B cell (primary cell): ENCODE measurements at regions not wholly inside any gene's neighbourhood (a gene's known extent, or its start where the extent isn't known, plus 50 kb on each side); places are given as distances from the start of the nearest gene placed in this dataset.

ENCODE experiments used
- ATAC-seq: fragments of 200-7000 bp; cut with Tn5 transposase; one replicate; pipeline ENCODE4 v1.10.0; 2021; ENCODE audit warnings: low read depth, mild to moderate bottlenecking, moderate number of reproducible peaks, moderate library complexity
- CTCF ChIA-PET: fragments of 350-600 bp; sonication (Branson Sonifier 250); formaldehyde crosslinking; loops from one replicate; lab custom pipeline; 2021; ENCODE audit warnings: antibody characterized with exemption, inconsistent platforms; lab: Charles Lee
- POLR2A ChIA-PET: fragments of 350-600 bp; sonication (Branson Sonifier 250); formaldehyde crosslinking; loops from one replicate; lab custom pipeline; 2021; ENCODE audit warnings: antibody characterized with exemption; lab: Charles Lee
- DNase-seq: peaks from one replicate; pipeline ENCODE4 v3.0.0; 2013
- H2AFZ ChIP-seq: 2 replicates; pipeline ENCODE4 v1.6.1; 2012; ENCODE audit warnings: mild to moderate bottlenecking, low read depth, low read length; ENCODE audit not compliant: insufficient read depth, poor library complexity, severe bottlenecking
- H3K27ac ChIP-seq, 2 donors: 1 replicate in 1 of 2; 2 replicates in 1 of 2; pipeline ENCODE4 v1.5.1; 2012 to 2013; ENCODE audit warnings: low read length in 2 of 2, mild to moderate bottlenecking in 2 of 2, moderate library complexity in 1 of 2
- H3K27me3 ChIP-seq, 4 experiments: fragments of 200-600 bp in 1 of 4; sonication (generic) in 1 of 4; replicated peaks in 1 of 4; 1 replicate in 2 of 4; 2 replicates in 2 of 4; pipeline versions ENCODE4 v1.6.1 to v1.7.0; 2013 to 2016; ENCODE audit warnings: low read length in 3 of 4, mild to moderate bottlenecking in 2 of 4, mixed read lengths in 1 of 4, moderate library complexity in 1 of 4; ENCODE audit not compliant: insufficient read depth in 4 of 4, control insufficient read depth in 3 of 4; ENCODE audit errors: control extremely low read depth in 1 of 4
- H3K36me3 ChIP-seq, 2 experiments: replicated peaks in 1 of 2; 1 replicate in 1 of 2; 2 replicates in 1 of 2; pipeline versions ENCODE4 v1.6.1 to v1.7.1; 2013; ENCODE audit warnings: low read length in 1 of 2; ENCODE audit not compliant: insufficient read depth in 2 of 2, control insufficient read depth in 1 of 2; ENCODE audit errors: control extremely low read depth in 1 of 2, extremely low read depth in 1 of 2
- H3K4me1 ChIP-seq, 2 donors: fragments of 200-600 bp in 1 of 2; sonication (generic) in 1 of 2; 1 replicate in 1 of 2; 2 replicates in 1 of 2; pipeline versions ENCODE4 v1.5.1 to v1.6.1; 2013 to 2017; ENCODE audit warnings: low read length in 2 of 2; ENCODE audit not compliant: control insufficient read depth in 2 of 2, insufficient read depth in 2 of 2
- H3K4me2 ChIP-seq: replicated peaks from 2 replicates; pipeline ENCODE3; 2012; ENCODE audit warnings: mild to moderate bottlenecking, low read depth, low read length; ENCODE audit not compliant: poor library complexity, severe bottlenecking
- H3K4me3 ChIP-seq, 5 experiments: fragments of 200-600 bp in 1 of 5; sonication (generic) in 1 of 5; 1 replicate in 3 of 5; 2 replicates in 2 of 5; pipeline versions ENCODE4 v1.5.1 to v1.7.0; 2011 to 2016; ENCODE audit warnings: low read length in 4 of 5, mild to moderate bottlenecking in 4 of 5, low read depth in 2 of 5, control low read depth in 1 of 5, moderate library complexity in 1 of 5; ENCODE audit not compliant: insufficient read depth in 1 of 5; ENCODE audit errors: control extremely low read depth in 1 of 5, extremely low read depth in 1 of 5
- H3K79me2 ChIP-seq: fragments of 200-600 bp; sonication (generic); one replicate; pipeline ENCODE4 v1.6.0; 2016; ENCODE audit warnings: low read length; ENCODE audit not compliant: control insufficient read depth, insufficient read depth
- H3K9ac ChIP-seq: fragments of 200-600 bp; sonication (generic); 2 replicates; pipeline ENCODE4 v1.6.1; 2017; ENCODE audit warnings: mild to moderate bottlenecking, low read length, moderate library complexity
- H3K9me3 ChIP-seq, 3 donors: one replicate each; pipeline versions ENCODE4 v1.6.1 to v1.7.1; 2013; ENCODE audit warnings: low read length in 2 of 3; ENCODE audit not compliant: control insufficient read depth in 2 of 3, insufficient read depth in 1 of 3; ENCODE audit errors: control extremely low read depth in 1 of 3
- H4K20me1 ChIP-seq: 2 replicates; pipeline ENCODE4 v1.6.0; 2012; ENCODE audit warnings: mild to moderate bottlenecking, low read length; ENCODE audit not compliant: insufficient read depth, control insufficient read depth, poor library complexity, severe bottlenecking
- H3K27ac Mint-ChIP-seq: one replicate; pipeline ENCODE4 v1.8.0; 2021; ENCODE audit warnings: mixed read lengths
- H3K27me3 Mint-ChIP-seq: one replicate; pipeline ENCODE4 v1.8.0; 2021; ENCODE audit warnings: mixed read lengths
- H3K4me1 Mint-ChIP-seq: one replicate; pipeline ENCODE4 v1.8.0; 2021; ENCODE audit warnings: mixed read lengths
- H3K4me3 Mint-ChIP-seq: one replicate; pipeline ENCODE4 v1.8.0; 2021; ENCODE audit warnings: mixed read lengths
- H3K9me3 Mint-ChIP-seq: one replicate; pipeline ENCODE4 v1.8.0; 2022; ENCODE audit warnings: mixed read lengths; ENCODE audit not compliant: insufficient read depth
- CTCF ChIP-seq: fragments of 200-600 bp; IDR thresholded peaks from one replicate; pipeline ENCODE4 v1.8.0; 2022; ENCODE audit warnings: antibody characterized with exemption, mild to moderate bottlenecking
- EZH2 ChIP-seq: IDR thresholded peaks from 2 replicates; pipeline ENCODE4 v1.6.1; 2012; ENCODE audit warnings: borderline replicate concordance, low read depth, mild to moderate bottlenecking, moderate library complexity, low read length; ENCODE audit not compliant: insufficient read depth, poor library complexity, severe bottlenecking
- WGBS: methylation state at CpG from one replicate; pipeline ENCODE4 v1.1.5; 2013; ENCODE audit warnings: missing lambda C conversion rate; ENCODE audit not compliant: insufficient coverage; 5-methylcytosine and 5-hydroxymethylcytosine counted together
- intact Hi-C: fragments of 100-400 bp; cut with micrococcal nuclease; formaldehyde crosslinking; loops from one replicate; pipeline ENCODE4 v1.10.0; 2022

GRCh38 chr4:44025376-44026020 is 423.1 kb downstream of the KCTD8 start:
- intact Hi-C loops = no loop called here
- no peak for DNase-seq
- no peak overlapping the region for H3K27ac Mint-ChIP-seq
- H3K4me1 ChIP-seq = no peaks in the 10 kb centered on the region
- ChIA-PET POLR2A (no interaction called here), CTCF (no interaction called here)
- H3K36me3 ChIP-seq = no peaks in the 10 kb centered on the region
- no peaks in the 10 kb centered on the region for H3K4me1 Mint-ChIP-seq
- no peaks in the 10 kb centered on the region for H3K27me3 Mint-ChIP-seq
- WGBS = 58% methylated on average over 1 of the region's 3 CpGs
- no peaks in the 10 kb centered on the region for H4K20me1 ChIP-seq
- H3K27ac ChIP-seq = no peak overlapping the region
- no peaks in the 10 kb centered on the region for H3K27me3 ChIP-seq
- no peak for ATAC-seq
- no peak overlapping the region for H3K4me3 ChIP-seq
- no peak overlapping the region for H3K4me2 ChIP-seq
- peaks cover 2% of the 10 kb centered on the region for H3K9me3 Mint-ChIP-seq
- H3K4me3 Mint-ChIP-seq = no peak overlapping the region
- no peak overlapping the region for H3K9ac ChIP-seq
- H2AFZ ChIP-seq = no peak overlapping the region
- no peaks in the 10 kb centered on the region for H3K79me2 ChIP-seq
- TF ChIP-seq CTCF = no peak
- TF ChIP-seq EZH2 = no peak
- H3K9me3 ChIP-seq = no peaks in the 10 kb centered on the region

- Histone ChIP-seq H3K79me2 (no peaks in the 10 kb centered on the region), H2AFZ (no peak overlapping the region), H3K27me3 (no peaks in the 10 kb centered on the region), H3K9me3 (no peaks in the 10 kb centered on the region), H3K27ac (no peak overlapping the region), H3K9ac (no peak overlapping the region), H3K36me3 (no peaks in the 10 kb centered on the region), H4K20me1 (no peaks in the 10 kb centered on the region), H3K4me3 (no peak overlapping the region), H3K4me2 (no peak overlapping the region), H3K4me1 (no peaks in the 10 kb centered on the region)
- 100% methylated on average over 1 of the region's 2 CpGs for WGBS
- no peaks in the 10 kb centered on the region for H3K4me1 Mint-ChIP-seq
- no peaks in the 10 kb centered on the region for H3K9me3 Mint-ChIP-seq
- no peaks in the 10 kb centered on the region for H3K27me3 Mint-ChIP-seq
- ChIA-PET CTCF (no interaction called here), POLR2A (no interaction called here)
- DNase-seq = no peak
- intact Hi-C loops = no loop called here
- H3K4me3 Mint-ChIP-seq = no peak overlapping the region
- no peak overlapping the region for H3K27ac Mint-ChIP-seq
- no peak for TF ChIP-seq CTCF
- no peak for TF ChIP-seq EZH2
- ATAC-seq = no peak
Observed at GRCh38 chr4:44038811-44039210, 409.8 kb downstream of the KCTD8 start.
